Effector memory CD4-positive, alpha-beta T cell (primary cell): ENCODE measurements at regions not wholly inside any gene's neighbourhood (a gene's known extent, or its start where the extent isn't known, plus 50 kb on each side); places are given as distances from the start of the nearest gene placed in this dataset.
"Not testable (repeated sequence)": the region's sequence is repeated elsewhere in the genome, so short reads cannot be mapped to it uniquely, and the experiment has no call there.

Experiments used
- DNase-seq, 3 donors: peaks; one replicate each; pipeline ENCODE4 v3.0.0-alpha.2; 2020
- H3K27ac ChIP-seq: 2 replicates; pipeline ENCODE4 v1.7.0; 2013; ENCODE audit warnings: mild to moderate bottlenecking, low read length, moderate library complexity; ENCODE audit not compliant: insufficient read depth, poor library complexity, severe bottlenecking
- H3K27me3 ChIP-seq: replicated peaks from 2 replicates; pipeline ENCODE4 v1.7.0; 2013; ENCODE audit warnings: mild to moderate bottlenecking, low read length; ENCODE audit not compliant: insufficient read depth, control insufficient read depth, poor library complexity, severe bottlenecking
- H3K36me3 ChIP-seq: 2 replicates; pipeline ENCODE4 v1.7.0; 2013; ENCODE audit warnings: mild to moderate bottlenecking, low read length, moderate library complexity; ENCODE audit not compliant: control insufficient read depth, insufficient read depth
- H3K4me1 ChIP-seq: 2 replicates; pipeline ENCODE4 v1.7.0; 2013; ENCODE audit warnings: low read length, mild to moderate bottlenecking; ENCODE audit not compliant: control insufficient read depth, insufficient read depth, poor library complexity, severe bottlenecking
- H3K4me3 ChIP-seq: 2 replicates; pipeline ENCODE4 v1.7.0; 2013; ENCODE audit warnings: low read length, low read depth, mild to moderate bottlenecking; ENCODE audit not compliant: insufficient read depth, poor library complexity, severe bottlenecking
- H3K9me3 ChIP-seq: 2 replicates; pipeline ENCODE4 v1.7.0; 2013; ENCODE audit warnings: mild to moderate bottlenecking, low read length, moderate library complexity; ENCODE audit not compliant: control insufficient read depth

DNA sequence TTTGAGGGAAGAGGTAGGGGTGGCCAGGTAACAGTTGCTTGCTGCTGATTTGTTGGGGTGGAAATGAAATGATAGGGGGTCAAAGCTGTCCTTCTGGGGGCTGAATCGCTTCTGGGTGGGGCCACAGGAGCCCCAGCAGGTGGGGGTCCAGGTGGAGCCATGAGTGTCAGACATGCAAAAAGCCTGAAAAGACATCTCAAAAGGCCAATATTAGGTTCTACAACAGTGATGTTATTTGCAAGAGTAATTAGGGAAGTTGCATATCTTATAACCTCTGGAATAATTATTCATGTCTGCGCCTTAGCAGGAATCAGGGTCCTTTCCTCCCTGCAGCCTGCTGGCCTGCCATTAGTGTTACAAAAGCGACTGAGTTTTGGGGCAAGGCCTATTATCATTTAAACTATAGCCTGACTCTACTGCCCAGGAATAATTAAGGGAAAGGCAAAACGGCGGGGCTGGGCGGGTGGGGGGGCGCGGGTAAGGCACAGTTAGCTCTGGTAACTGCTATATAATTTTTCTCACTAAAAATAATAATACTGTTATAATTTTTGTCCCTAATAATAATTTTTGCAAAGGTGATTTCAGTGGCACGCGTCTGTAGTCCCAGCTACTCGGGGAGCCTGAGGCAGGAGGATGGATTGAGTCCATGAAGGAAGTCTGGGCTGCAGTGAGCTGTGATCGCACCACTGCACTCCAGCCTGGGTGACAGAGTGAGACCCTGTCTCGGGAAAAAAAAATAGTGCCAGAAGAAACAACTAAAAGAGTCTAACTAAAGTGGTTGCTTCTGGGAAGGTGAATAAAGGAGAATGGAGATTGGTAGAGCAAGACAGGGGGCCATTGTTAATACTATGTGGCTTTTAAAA, 145.7 kb downstream of the MAGEB17 start:
- Histone ChIP-seq H3K36me3 (no peaks in the 10 kb centered on the region), H3K4me3 (no peak overlapping the region), H3K4me1 (no peaks in the 10 kb centered on the region), H3K27ac (no peak overlapping the region), H3K27me3 (no peaks in the 10 kb centered on the region), H3K9me3 (no peaks in the 10 kb centered on the region)
- no peak for DNase-seq

DNA sequence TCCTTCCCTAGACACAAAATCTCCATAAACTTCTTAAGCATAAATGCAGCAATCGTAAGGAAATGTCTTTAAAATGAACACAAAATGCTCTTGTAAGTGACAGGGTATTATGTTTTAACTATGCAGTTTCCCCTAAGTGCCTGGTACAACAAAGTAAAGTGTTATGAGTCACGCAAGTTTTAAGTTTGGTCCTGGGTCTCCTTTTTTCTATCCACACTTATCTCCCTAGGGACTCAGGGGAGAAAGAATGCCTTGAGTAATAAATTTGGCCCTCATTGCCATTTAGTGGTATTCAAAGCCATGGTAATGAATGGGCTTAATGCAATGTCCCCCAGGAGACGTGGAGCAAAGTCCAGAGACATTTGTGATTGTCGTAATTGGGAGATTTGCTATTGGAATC, 149.1 kb downstream of the MAGEB17 start:
- Histone ChIP-seq H3K36me3 (no peaks in the 10 kb centered on the region), H3K9me3 (no peaks in the 10 kb centered on the region), H3K27ac (no peak overlapping the region), H3K4me3 (no peak overlapping the region), H3K27me3 (no peaks in the 10 kb centered on the region), H3K4me1 (no peaks in the 10 kb centered on the region)
- no peak for DNase-seq

DNA sequence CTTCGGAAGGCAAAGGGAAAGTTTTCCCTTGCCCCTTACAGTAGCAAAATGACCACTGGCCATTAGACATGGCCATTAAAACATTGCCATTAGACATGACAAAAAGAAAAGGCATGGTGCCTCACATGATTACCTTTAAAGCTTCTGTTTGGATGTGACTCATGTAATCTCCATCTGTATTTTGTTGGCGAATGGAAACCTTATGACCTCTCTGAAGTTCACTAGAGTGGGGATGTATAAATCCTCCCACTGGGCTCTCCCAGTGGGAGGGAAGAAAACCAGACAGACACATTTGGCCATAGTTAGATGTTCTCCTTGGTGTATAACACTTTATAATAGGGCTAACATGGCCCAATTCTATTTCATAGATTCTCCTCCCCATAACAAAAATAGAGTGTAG, 152.6 kb downstream of the MAGEB17 start:
- Histone ChIP-seq H3K9me3 (no peaks in the 10 kb centered on the region), H3K27me3 (no peaks in the 10 kb centered on the region), H3K4me1 (no peaks in the 10 kb centered on the region), H3K27ac (no peak overlapping the region), H3K36me3 (no peaks in the 10 kb centered on the region), H3K4me3 (no peak overlapping the region)
- DNase-seq = no peak

DNA sequence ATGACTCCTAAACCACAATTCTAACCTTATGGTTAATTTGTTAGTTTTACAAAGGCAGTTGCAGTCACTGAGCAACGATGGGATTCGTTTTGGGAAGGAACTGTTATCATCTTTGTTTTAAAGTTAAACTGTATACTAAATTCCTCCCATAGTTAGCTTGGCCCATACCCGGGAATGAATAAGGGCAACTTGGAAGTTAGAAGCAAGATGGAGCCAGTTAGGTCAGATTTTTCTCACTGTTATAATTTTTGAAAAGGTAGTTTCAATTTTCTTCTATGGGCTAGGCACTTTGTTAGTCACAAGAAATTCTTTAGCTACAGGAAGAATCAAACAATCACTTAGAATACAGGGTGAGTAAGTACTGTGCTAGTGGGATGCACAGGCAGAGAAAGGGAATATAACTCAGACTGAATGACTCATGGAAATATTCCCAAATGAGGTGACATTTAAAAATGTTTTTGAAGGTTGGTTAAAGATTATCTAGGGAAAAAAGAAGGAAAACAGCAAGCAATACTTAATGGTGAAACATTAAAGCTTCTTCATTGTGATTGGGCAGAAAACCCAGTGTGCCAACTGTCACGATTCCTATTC, 153.6 kb downstream of the MAGEB17 start:
- no peak for DNase-seq

DNA sequence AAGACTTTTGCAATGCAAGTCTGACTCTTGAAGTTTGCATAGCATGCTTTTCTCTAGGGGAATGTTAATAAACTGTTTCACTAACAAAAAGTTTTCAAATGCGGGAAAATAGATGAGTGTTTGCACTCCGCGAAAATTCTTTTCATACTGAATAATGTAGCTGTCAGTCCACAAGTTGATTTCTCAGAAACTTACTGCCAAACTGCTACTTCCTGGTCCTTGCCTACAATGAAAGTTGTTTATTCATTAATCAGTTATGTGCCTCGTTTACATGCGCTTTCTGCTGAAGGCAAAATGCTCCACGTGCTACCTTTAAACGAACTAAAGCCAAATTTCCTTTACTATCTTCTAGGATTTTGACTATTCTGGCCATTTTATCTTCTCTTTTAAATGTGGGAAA, 166.2 kb downstream of the MAGEB17 start:
- H3K36me3 ChIP-seq = no peaks in the 10 kb centered on the region
- H3K4me1 ChIP-seq = no peaks in the 10 kb centered on the region
- no peaks in the 10 kb centered on the region for H3K27me3 ChIP-seq
- no peaks in the 10 kb centered on the region for H3K9me3 ChIP-seq
- no peak overlapping the region for H3K4me3 ChIP-seq
- no peak overlapping the region for H3K27ac ChIP-seq
- no peak for DNase-seq

More for the DNA sequence above, 153.6 kb downstream of the MAGEB17 start:
- Histone ChIP-seq H3K36me3 (no peaks in the 10 kb centered on the region), H3K27me3 (no peaks in the 10 kb centered on the region), H3K27ac (no peak overlapping the region), H3K4me3 (no peak overlapping the region), H3K9me3 (no peaks in the 10 kb centered on the region), H3K4me1 (no peaks in the 10 kb centered on the region)

DNA sequence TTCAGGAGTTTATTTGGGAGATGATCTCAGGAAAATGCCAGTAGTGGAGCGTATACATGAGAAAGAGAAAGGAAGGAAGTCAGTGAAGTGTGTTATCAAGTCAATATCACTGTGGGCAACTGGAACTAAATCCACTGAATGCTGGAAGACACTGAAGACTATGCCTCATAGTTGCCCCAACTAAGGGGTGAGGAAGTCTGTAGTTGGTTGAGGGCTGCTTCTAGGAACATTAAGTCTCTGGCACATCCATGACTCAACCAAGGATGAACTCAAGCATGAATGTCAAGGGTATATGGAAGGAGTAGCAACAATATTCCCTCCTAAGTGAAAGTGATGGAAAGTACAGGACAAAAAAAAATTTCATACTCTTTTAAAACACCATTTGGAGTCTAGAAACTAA, 167.9 kb downstream of the MAGEB17 start:
- H3K9me3 ChIP-seq = no peaks in the 10 kb centered on the region
- H3K4me1 ChIP-seq = no peaks in the 10 kb centered on the region
- H3K4me3 ChIP-seq = no peak overlapping the region
- H3K27ac ChIP-seq = no peak overlapping the region
- DNase-seq = no peak
- H3K36me3 ChIP-seq = no peaks in the 10 kb centered on the region
- H3K27me3 ChIP-seq = no peaks in the 10 kb centered on the region

DNA sequence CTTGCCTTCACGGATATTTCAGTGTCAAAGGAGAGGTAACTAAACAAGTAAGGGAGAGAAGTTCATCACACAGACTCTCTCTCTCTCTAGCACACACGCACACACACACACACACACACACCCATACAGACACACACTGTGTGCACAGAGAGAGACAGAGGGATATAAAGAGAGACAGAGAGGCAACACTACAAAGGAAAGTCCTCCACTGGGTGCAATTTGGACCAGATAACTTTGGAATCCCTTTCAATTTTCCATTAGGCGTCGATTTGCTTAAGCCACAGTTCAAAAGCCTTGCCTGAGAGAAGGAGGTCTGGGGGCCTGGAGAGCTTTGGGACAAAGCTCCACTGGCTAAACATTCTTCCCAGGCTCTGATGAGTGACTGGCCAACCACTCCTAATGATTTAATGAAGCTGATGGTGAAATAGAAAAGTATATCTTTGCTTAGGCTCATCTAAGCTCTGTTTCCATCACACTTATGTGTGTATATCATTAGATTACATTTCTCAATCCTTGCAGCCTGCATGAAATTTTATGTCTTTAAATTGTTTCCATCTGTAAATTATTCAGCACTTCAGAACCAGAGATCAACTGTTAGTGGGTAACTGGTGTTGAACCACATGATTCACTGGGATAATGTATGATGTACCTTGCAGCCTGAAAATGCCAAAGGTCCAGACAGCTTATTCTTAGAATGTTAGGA, 180.8 kb downstream of the MAGEB17 start:
- no peak overlapping the region for H3K4me3 ChIP-seq
- no peak for DNase-seq

DNA sequence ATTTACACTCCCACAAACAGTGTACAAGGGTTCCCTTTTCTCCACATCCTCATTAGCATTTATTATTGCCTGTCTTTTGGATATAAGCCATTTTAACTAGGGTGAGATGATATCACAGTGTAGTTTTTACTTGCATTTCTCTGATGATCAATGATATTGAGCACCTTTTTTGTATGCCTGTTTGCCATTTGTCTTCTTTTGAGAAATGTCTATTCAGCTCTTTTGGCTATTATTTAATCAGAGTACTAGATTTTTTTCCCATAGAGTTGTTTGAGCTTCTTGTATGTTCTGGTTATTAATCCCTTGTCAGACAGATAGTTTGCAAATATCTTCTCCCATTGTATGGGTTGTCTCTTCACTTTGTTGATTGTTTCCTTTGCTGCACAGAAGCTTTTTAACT, 190.6 kb downstream of the MAGEB17 start:
- Histone ChIP-seq H3K4me3 (no peak overlapping the region), H3K4me1 (no peaks in the 10 kb centered on the region), H3K27ac (no peak overlapping the region), H3K9me3 (no peaks in the 10 kb centered on the region), H3K36me3 (no peaks in the 10 kb centered on the region), H3K27me3 (no peaks in the 10 kb centered on the region)
- DNase-seq = no peak

More for the DNA sequence above, 180.8 kb downstream of the MAGEB17 start:
- Histone ChIP-seq H3K4me1 (no peaks in the 10 kb centered on the region), H3K27ac (no peak overlapping the region), H3K9me3 (no peaks in the 10 kb centered on the region), H3K36me3 (no peaks in the 10 kb centered on the region), H3K27me3 (no peaks in the 10 kb centered on the region)

DNA sequence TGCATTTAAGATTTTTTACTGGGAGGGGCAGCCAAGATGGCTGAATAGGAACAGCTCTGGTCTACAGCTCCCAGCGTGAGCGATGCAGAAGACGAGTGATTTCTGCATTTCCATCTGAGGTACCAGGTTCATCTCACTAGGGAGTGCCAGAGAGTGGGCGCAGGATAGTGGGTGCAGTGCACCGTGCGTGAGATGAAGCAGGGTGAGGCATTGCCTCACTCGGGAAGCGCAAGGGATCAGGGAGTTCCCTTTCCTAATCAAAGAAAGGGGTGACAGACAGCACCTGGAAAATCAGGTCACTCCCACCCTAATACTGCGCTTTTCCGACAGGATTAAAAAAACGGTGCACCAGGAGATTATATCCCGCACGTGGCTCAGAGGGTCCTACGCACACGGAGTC, 192.8 kb downstream of the MAGEB17 start:
- not testable (repeated sequence) for H3K27me3 ChIP-seq, H3K4me3 ChIP-seq, H3K36me3 ChIP-seq, H3K27ac ChIP-seq, H3K9me3 ChIP-seq, DNase-seq, H3K4me1 ChIP-seq

DNA sequence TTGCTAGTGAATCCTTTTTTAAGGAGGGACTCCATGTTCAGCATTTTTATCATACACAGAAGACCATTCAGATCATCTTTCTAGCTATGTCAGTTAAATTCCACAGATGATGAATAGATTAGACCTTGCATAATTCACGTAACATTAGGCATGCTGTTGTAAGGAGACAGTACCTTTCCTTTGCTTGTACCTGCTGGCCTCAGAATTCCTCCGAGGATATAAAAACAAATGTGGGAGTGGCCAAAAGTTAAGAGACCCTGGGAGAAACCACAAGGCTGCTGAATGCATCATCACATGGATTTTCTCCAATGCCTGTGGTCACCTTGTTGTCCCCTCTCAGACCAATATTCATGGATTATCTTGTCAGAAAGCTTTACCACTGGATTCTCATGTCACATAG, 201.4 kb downstream of the MAGEB17 start:
- DNase-seq = no peak
- Histone ChIP-seq H3K4me3 (no peak overlapping the region), H3K27ac (no peak overlapping the region), H3K36me3 (no peaks in the 10 kb centered on the region), H3K9me3 (no peaks in the 10 kb centered on the region), H3K4me1 (no peaks in the 10 kb centered on the region), H3K27me3 (no peaks in the 10 kb centered on the region)
